Astrocyte of the cerebellum (primary cell): ENCODE measurements at regions not wholly inside any gene's neighbourhood (a gene's known extent, or its start where the extent isn't known, plus 50 kb on each side); places are given as distances from the start of the nearest gene placed in this dataset.

Source experiments
- DNase-seq: peaks from one replicate; pipeline ENCODE4 v3.0.0-alpha.2; 2011; ENCODE audit warnings: low read depth
- H3K4me3 ChIP-seq: 2 replicates; pipeline ENCODE4 v1.5.1; 2011; ENCODE audit warnings: mild to moderate bottlenecking, low read depth, low read length, moderate library complexity
- in situ Hi-C: cut with HindIII; loops from 2 replicates; pipeline ENCODE4 v1.10.0; 2017; ENCODE audit warnings: low sequenced_read_pairs
- TF ChIP-seq, protein P1 (sequence below): IDR thresholded peaks from 2 replicates; pipeline ENCODE4 v1.5.1; 2012; ENCODE audit warnings: low read length, low read depth, moderate library complexity, mild to moderate bottlenecking; ENCODE audit errors: missing control alignments

- no peak overlapping the region for H3K4me3 ChIP-seq
- DNase-seq: no peak
- TF ChIP-seq, protein P1, sequence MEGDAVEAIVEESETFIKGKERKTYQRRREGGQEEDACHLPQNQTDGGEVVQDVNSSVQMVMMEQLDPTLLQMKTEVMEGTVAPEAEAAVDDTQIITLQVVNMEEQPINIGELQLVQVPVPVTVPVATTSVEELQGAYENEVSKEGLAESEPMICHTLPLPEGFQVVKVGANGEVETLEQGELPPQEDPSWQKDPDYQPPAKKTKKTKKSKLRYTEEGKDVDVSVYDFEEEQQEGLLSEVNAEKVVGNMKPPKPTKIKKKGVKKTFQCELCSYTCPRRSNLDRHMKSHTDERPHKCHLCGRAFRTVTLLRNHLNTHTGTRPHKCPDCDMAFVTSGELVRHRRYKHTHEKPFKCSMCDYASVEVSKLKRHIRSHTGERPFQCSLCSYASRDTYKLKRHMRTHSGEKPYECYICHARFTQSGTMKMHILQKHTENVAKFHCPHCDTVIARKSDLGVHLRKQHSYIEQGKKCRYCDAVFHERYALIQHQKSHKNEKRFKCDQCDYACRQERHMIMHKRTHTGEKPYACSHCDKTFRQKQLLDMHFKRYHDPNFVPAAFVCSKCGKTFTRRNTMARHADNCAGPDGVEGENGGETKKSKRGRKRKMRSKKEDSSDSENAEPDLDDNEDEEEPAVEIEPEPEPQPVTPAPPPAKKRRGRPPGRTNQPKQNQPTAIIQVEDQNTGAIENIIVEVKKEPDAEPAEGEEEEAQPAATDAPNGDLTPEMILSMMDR: no peak
- in situ Hi-C loops: no loop called here
Measured at GRCh38 chr16:64150193-64150592, 971.7 kb downstream of the CDH11 start.

DNA sequence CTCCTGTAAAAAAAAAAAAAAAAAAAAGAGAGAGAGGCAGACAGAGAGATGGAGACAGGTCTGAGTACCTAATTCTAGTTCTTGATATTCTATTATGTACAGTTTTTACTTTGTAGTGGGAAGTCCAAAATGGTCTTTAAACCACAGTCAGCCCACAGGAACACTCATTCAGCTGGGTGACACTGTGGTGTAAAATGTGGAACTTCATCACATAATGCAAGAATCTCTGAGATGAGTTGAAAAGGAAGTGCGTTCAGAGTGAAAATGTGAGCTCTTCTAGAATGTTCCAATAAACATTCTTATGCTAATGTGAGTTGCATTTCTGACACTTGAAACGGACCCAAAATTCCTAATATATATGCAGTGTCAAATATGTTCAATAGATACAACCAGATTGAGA, 972.1 kb downstream of the CDH11 start:
- in situ Hi-C loops: no loop called here

GRCh38 chr16:64148356-64148755, 973.5 kb downstream of the CDH11 start:
- TF ChIP-seq, protein P1: no peak
- DNase-seq: no peak
- in situ Hi-C loops: no loop called here
- no peak overlapping the region for H3K4me3 ChIP-seq

More for the DNA sequence above, 972.1 kb downstream of the CDH11 start:
- TF ChIP-seq, protein P1: no peak
- no peak overlapping the region for H3K4me3 ChIP-seq
- no peak for DNase-seq

DNA sequence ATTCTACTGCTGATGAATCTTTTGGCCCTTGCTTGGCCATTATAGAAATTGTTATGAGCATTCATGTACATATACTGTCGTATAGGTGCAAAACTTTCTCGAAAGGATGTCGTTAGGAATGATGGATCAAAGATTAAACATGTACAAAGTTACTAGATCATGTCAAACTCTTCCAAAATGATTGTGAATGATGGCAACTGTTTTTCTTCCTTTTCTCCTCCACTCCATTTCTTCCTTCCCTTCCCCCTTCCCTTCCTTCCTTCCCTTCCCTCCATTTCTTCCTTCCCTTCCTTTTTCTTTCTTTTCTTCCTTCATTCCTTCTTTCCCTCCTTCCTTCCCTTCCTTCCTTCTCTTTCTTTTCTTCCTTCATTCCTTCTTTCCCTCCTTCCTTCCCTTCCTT, 973.9 kb downstream of the CDH11 start:
- TF ChIP-seq, protein P1: no peak
- in situ Hi-C loops: no loop called here
- H3K4me3 ChIP-seq: no peak overlapping the region
- DNase-seq: no peak

- in situ Hi-C loops: no loop called here
- DNase-seq: no peak
- TF ChIP-seq, protein P1: no peak
- H3K4me3 ChIP-seq: no peak overlapping the region
Measured at GRCh38 chr16:64144617-64145016, 977.2 kb downstream of the CDH11 start.

GRCh38 chr16:64138621-64139020, 983.2 kb downstream of the CDH11 start:
- in situ Hi-C loops: no loop called here
- no peak overlapping the region for H3K4me3 ChIP-seq
- TF ChIP-seq, protein P1: no peak
- DNase-seq: no peak

GRCh38 chr16:64138006-64138405, 983.9 kb downstream of the CDH11 start:
- DNase-seq: no peak
- in situ Hi-C loops: no loop called here
- TF ChIP-seq, protein P1: no peak
- H3K4me3 ChIP-seq: no peak overlapping the region
